ENCODE measurements at regions not wholly inside any gene's neighbourhood (a gene's known extent, or its start where the extent isn't known, plus 50 kb on each side); places are given as distances from the start of the nearest gene placed in this dataset.

- TF ChIP-seq, protein P1, sequence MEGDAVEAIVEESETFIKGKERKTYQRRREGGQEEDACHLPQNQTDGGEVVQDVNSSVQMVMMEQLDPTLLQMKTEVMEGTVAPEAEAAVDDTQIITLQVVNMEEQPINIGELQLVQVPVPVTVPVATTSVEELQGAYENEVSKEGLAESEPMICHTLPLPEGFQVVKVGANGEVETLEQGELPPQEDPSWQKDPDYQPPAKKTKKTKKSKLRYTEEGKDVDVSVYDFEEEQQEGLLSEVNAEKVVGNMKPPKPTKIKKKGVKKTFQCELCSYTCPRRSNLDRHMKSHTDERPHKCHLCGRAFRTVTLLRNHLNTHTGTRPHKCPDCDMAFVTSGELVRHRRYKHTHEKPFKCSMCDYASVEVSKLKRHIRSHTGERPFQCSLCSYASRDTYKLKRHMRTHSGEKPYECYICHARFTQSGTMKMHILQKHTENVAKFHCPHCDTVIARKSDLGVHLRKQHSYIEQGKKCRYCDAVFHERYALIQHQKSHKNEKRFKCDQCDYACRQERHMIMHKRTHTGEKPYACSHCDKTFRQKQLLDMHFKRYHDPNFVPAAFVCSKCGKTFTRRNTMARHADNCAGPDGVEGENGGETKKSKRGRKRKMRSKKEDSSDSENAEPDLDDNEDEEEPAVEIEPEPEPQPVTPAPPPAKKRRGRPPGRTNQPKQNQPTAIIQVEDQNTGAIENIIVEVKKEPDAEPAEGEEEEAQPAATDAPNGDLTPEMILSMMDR (IDR thresholded peaks at IDR 0.05; ENCODE audit: insufficient read depth, low read length, poor library complexity, severe bottlenecking): no peak
- TF ChIP-seq EZH2phosphoT487 (conservative IDR thresholded peaks at IDR 0.05; ENCODE audit: low read length): no peak
Measured at GRCh38 chr2:53036196-53036595, 731.4 kb upstream of the CHAC2 start.

Measured in SU-DHL-6 (cell line).